Panc1 (cell line): ENCODE measurements at regions not wholly inside any gene's neighbourhood (a gene's known extent, or its start where the extent isn't known, plus 50 kb on each side); places are given as distances from the start of the nearest gene placed in this dataset.

Source experiments
- ATAC-seq: fragments of 200-7000 bp; cut with Tn5 transposase; 2 replicates; pipeline ENCODE4 v1.9.1; 2020; ENCODE audit warnings: mild to moderate bottlenecking, moderate library complexity
- BruUV-seq: library from RNA; stranded (reverse); fragments of 400-500 nt; replicated peaks from 2 replicates; lab custom pipeline; 2021; lab: Mats Ljungman, UMichigan
- CTCF ChIA-PET: fragments of 300-600 bp; sonication (Branson Sonifier 250); formaldehyde crosslinking; loops from one replicate; lab custom pipeline; 2022; ENCODE audit warnings: antibody characterized with exemption; lab: Charles Lee
- POLR2A ChIA-PET: fragments of 300-600 bp; sonication (Branson Sonifier 250); formaldehyde crosslinking; loops from one replicate; lab custom pipeline; 2022; ENCODE audit warnings: antibody characterized with exemption; lab: Charles Lee
- DNase-seq: peaks from one replicate; pipeline ENCODE4 v3.0.0-alpha.2; 2010; ENCODE audit warnings: low read depth, low spot score
- H3K27ac ChIP-seq: 2 replicates; pipeline ENCODE4 v1.5.1; 2011; ENCODE audit warnings: mild to moderate bottlenecking, low read length, inconsistent platforms
- H3K27me3 ChIP-seq: fragments of 200-500 bp; sonication (Bioruptor generic); 2 replicates; pipeline ENCODE4 v1.6.0; 2014; ENCODE audit warnings: low read length, inconsistent platforms; ENCODE audit not compliant: control insufficient read depth, insufficient read depth
- H3K36me3 ChIP-seq: fragments of 200-500 bp; sonication (Bioruptor generic); 2 replicates; pipeline ENCODE4 v1.5.1; 2014; ENCODE audit warnings: inconsistent platforms, mild to moderate bottlenecking, low read length, moderate library complexity; ENCODE audit not compliant: control insufficient read depth, insufficient read depth
- H3K4me1 ChIP-seq: 2 replicates; pipeline ENCODE4 v1.5.1; 2011; ENCODE audit warnings: inconsistent platforms, mild to moderate bottlenecking, low read length, moderate library complexity; ENCODE audit not compliant: control insufficient read depth, insufficient read depth
- H3K4me3 ChIP-seq, 2 experiments: 2 replicates each; pipeline ENCODE4 v1.5.1; 2011 to 2012; ENCODE audit warnings: low read depth in 2 of 2, low read length in 2 of 2, mild to moderate bottlenecking in 2 of 2, inconsistent platforms in 1 of 2, moderate library complexity in 1 of 2
- H3K9me3 ChIP-seq: fragments of 200-500 bp; sonication (Bioruptor generic); 2 replicates; pipeline ENCODE4 v1.5.1; 2014; ENCODE audit warnings: low read depth, mild to moderate bottlenecking, inconsistent platforms, low read length, moderate library complexity; ENCODE audit not compliant: control insufficient read depth, insufficient read depth
- POLR2AphosphoS5 ChIP-seq: IDR thresholded peaks from 2 replicates; pipeline ENCODE4 v1.6.1; 2012; ENCODE audit warnings: mild to moderate bottlenecking, low read depth, low read length, moderate library complexity
- SIN3A ChIP-seq: IDR thresholded peaks from 2 replicates; pipeline ENCODE4 v1.6.1; 2012; ENCODE audit warnings: low read depth, mild to moderate bottlenecking, low read length, moderate library complexity, borderline replicate concordance; ENCODE audit not compliant: insufficient read depth
- TCF7L2 ChIP-seq: IDR thresholded peaks from 2 replicates; pipeline ENCODE4 v1.6.1; 2011; ENCODE audit warnings: mild to moderate bottlenecking, low read depth, low read length, inconsistent platforms
- in situ Hi-C: cut with HindIII; loops from 2 replicates; pipeline ENCODE4 v1.10.0; 2016; ENCODE audit warnings: low sequenced_read_pairs, low pct_unique_long_range_greater_than_20kb
- intact Hi-C: fragments of 100-400 bp; cut with micrococcal nuclease; formaldehyde crosslinking; loops from one replicate; pipeline ENCODE4 v1.10.0; 2022; ENCODE audit not compliant: unreplicated experiment
- TF ChIP-seq, protein P1 (sequence below), 2 experiments: IDR thresholded peaks; 2 replicates each; pipeline ENCODE4 v1.6.1; 2011 to 2012; ENCODE audit warnings: low read depth in 2 of 2, control low read depth in 1 of 2, low read length in 1 of 2, mild to moderate bottlenecking in 1 of 2, moderate library complexity in 1 of 2; ENCODE audit not compliant: insufficient read depth in 1 of 2
- TF ChIP-seq, protein P2 (sequence below): fragments of 450-650 bp; IDR thresholded peaks from 2 replicates; pipeline ENCODE4 v1.5.1; 2017; ENCODE audit warnings: mild to moderate bottlenecking

DNA sequence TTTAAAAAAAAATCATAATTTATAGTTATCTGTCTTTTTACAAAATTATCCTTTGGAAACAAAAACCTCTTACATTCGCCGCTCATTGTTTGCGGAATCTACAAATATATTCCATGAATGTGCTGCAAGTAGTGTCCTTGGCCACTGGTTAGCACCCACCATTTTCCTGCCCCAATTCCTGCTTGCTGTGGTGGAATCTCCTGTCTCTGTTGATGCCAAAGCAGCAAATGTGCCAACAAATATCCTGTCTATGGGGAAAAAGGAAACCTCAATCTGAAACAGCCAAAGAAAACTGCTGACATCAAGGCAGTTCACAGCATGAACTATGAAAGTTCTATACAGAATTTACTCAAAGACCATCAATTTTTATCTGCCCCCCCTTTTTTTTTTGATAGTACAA, 603.6 kb downstream of the COL12A1 start:
- ATAC-seq: no peak
- TF ChIP-seq SIN3A (no peak), TCF7L2 (no peak), POLR2AphosphoS5 (no peak)
- TF ChIP-seq, protein P1, sequence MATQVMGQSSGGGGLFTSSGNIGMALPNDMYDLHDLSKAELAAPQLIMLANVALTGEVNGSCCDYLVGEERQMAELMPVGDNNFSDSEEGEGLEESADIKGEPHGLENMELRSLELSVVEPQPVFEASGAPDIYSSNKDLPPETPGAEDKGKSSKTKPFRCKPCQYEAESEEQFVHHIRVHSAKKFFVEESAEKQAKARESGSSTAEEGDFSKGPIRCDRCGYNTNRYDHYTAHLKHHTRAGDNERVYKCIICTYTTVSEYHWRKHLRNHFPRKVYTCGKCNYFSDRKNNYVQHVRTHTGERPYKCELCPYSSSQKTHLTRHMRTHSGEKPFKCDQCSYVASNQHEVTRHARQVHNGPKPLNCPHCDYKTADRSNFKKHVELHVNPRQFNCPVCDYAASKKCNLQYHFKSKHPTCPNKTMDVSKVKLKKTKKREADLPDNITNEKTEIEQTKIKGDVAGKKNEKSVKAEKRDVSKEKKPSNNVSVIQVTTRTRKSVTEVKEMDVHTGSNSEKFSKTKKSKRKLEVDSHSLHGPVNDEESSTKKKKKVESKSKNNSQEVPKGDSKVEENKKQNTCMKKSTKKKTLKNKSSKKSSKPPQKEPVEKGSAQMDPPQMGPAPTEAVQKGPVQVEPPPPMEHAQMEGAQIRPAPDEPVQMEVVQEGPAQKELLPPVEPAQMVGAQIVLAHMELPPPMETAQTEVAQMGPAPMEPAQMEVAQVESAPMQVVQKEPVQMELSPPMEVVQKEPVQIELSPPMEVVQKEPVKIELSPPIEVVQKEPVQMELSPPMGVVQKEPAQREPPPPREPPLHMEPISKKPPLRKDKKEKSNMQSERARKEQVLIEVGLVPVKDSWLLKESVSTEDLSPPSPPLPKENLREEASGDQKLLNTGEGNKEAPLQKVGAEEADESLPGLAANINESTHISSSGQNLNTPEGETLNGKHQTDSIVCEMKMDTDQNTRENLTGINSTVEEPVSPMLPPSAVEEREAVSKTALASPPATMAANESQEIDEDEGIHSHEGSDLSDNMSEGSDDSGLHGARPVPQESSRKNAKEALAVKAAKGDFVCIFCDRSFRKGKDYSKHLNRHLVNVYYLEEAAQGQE (IDR thresholded peaks at IDR 0.05; ENCODE audit: insufficient read depth in 1 of 2, low read depth in 2 of 2, low read length in 1 of 2): no peak
- TF ChIP-seq, protein P2, sequence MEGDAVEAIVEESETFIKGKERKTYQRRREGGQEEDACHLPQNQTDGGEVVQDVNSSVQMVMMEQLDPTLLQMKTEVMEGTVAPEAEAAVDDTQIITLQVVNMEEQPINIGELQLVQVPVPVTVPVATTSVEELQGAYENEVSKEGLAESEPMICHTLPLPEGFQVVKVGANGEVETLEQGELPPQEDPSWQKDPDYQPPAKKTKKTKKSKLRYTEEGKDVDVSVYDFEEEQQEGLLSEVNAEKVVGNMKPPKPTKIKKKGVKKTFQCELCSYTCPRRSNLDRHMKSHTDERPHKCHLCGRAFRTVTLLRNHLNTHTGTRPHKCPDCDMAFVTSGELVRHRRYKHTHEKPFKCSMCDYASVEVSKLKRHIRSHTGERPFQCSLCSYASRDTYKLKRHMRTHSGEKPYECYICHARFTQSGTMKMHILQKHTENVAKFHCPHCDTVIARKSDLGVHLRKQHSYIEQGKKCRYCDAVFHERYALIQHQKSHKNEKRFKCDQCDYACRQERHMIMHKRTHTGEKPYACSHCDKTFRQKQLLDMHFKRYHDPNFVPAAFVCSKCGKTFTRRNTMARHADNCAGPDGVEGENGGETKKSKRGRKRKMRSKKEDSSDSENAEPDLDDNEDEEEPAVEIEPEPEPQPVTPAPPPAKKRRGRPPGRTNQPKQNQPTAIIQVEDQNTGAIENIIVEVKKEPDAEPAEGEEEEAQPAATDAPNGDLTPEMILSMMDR: no peak
- ChIA-PET CTCF (no interaction called here), POLR2A (no interaction called here)
- Histone ChIP-seq H3K4me3 (no peak overlapping the region), H3K9me3 (no peaks in the 10 kb centered on the region), H3K27me3 (no peaks in the 10 kb centered on the region), H3K36me3 (no peaks in the 10 kb centered on the region), H3K27ac (no peak overlapping the region), H3K4me1 (no peaks in the 10 kb centered on the region; the same call in 1 of the 2 replicates)
- in situ Hi-C loops: no loop called here
- DNase-seq: no peak
- BruUV-seq: no TSS peak
- intact Hi-C loops: no loop called here

DNA sequence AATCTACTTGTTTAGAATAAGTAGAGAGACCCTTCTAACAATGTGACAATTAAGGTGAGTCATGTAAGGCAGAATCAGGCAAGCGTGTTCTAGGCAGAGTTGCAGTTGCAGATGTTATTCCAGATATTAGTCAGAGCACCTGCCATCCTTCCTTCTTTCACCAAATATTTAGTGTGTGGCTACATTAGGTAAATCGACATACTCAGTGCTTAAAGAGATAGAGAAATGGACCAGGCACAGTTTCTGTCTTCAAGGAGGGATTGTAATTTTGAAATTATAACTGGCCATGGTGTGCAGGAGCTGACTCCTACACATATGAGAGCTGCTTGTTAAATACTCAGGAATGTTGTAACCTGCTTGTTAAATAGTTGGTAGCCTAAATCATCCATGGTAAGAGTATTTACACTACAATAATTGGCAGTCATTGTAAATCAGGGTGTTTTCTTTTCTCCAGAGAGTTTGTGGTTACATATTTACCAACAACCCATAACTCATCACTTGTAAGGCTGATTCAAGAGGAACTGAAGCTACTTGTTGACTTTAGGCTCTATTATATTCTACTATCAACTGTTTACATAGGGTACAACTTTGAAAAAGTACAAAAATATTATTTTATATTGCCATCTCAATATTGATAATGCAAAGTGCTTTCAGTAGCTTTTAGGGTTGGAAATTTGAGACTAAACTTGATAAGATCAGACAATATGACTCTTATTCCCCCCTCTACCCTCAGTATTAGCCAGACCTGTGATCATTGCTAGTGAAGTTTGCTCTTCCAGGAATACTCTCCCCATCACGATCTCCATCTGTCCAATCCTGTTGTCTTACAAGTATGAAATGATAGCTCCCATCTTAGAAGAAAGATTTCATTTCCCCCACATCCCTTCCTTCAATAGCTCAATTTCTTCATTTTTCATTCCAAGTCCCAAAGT, 607.1 kb downstream of the COL12A1 start:
- TF ChIP-seq POLR2AphosphoS5: peak; percentile 51; the same call in 1 of the 2 replicates
- TF ChIP-seq, protein P2: no peak
- peak; percentile 86 for TF ChIP-seq TCF7L2
- H3K27me3 ChIP-seq: no peaks in the 10 kb centered on the region
- CTCF ChIA-PET: no interaction called here
- in situ Hi-C loops: no loop called here
- DNase-seq (peak; percentile 90), ATAC-seq (peak; percentile 95)
- POLR2A ChIA-PET: no interaction called here
- H3K36me3 ChIP-seq: no peaks in the 10 kb centered on the region
- H3K27ac ChIP-seq: peak overlapping the region; percentile 17; the same call in 1 of the 2 replicates
- no peak overlapping the region for H3K4me3 ChIP-seq
- intact Hi-C loops: no loop called here
- no peaks in the 10 kb centered on the region for H3K9me3 ChIP-seq
- no TSS peak for BruUV-seq
- H3K4me1 ChIP-seq: no peaks in the 10 kb centered on the region; the same call in 1 of the 2 replicates
